C4-2B (cell line): ENCODE measurements at regions not wholly inside any gene's neighbourhood (a gene's known extent, or its start where the extent isn't known, plus 50 kb on each side); places are given as distances from the start of the nearest gene placed in this dataset.
"Not testable (repeated sequence)": the region's sequence is repeated elsewhere in the genome, so short reads cannot be mapped to it uniquely, and the experiment has no call there.

Experiments used
- H3K27ac ChIP-seq: fragments of 450-650 bp; 2 replicates; pipeline ENCODE4 v1.5.1; 2017
- CTCF ChIP-seq: fragments of 450-650 bp; conservative IDR thresholded peaks from 2 replicates; pipeline ENCODE4 v1.5.1; 2017; ENCODE audit warnings: mild to moderate bottlenecking
- ZFX ChIP-seq: fragments of 450-650 bp; IDR thresholded peaks from 2 replicates; pipeline ENCODE4 v1.6.1; 2017

- TF ChIP-seq ZFX (no peak), CTCF (no peak)
- no peak overlapping the region for H3K27ac ChIP-seq
Measured at GRCh38 chr4:188372058-188372457, 232.8 kb downstream of the TRIML1 start.

DNA sequence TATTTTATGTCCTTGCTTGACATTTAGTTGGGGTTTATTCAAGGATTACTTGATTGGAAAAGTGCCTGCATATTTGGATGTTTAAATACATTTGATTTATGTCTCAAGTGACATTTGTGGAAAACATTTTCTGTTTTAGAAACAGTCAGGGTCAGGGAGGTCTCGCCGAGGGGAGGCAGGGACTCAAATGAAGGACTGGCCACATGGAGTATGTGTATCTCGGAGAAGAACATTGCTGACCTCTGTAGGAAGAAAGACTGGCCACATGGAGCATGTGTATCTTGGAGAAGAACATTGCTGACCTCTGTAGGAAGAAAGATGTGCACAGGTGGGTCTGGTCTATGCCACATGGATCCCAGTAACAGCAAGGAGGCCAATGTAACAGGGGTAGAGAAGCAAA is 233.6 kb downstream of the TRIML1 start:
- TF ChIP-seq CTCF (peak; percentile 89), ZFX (no peak)
- H3K27ac ChIP-seq: peak overlapping the region; percentile 9; the same call in 1 of the 2 replicates

DNA sequence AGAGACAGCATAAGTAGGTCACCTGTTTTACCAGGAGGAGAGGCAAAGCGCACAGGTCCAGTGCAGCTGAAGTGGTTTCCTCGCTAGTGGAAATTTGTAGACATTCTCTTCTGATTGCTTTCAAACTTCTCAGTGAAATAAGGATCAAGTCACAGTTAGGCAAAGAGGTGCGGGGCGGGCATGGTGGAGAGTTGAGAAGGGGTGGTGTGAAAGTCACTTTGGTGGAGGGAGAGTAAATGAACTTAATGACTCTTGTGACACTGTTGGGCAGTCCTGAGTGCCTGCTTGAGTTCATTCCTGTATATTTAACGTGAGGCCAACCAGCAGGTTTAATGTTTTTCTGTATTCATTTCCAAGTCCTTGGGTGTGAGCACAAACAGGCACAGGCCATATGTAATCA is 235.6 kb downstream of the TRIML1 start:
- H3K27ac ChIP-seq: no peak overlapping the region
- no peak for TF ChIP-seq CTCF
- no peak for TF ChIP-seq ZFX

DNA sequence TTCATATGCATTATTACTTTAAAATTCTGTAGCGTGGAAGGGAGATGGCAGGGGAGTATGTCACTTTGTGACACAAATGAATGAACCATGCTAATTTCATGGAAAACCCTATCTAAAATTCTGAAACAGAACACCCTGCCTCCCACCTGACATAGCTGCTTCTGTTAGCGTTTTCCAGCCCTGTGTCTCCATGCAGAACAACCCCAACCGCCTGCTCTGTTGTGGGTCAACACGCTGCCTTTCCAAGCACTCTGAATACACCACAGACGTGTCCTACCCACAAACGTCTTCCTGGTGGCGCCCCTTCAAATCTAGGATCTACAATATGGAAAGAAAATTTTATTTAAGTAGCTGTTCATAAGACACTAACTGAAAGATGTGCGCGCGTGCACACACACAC is 238.6 kb downstream of the TRIML1 start:
- no peak overlapping the region for H3K27ac ChIP-seq
- no peak for TF ChIP-seq CTCF
- no peak for TF ChIP-seq ZFX

- no peak overlapping the region for H3K27ac ChIP-seq
- TF ChIP-seq CTCF (no peak), ZFX (no peak)
Measured at GRCh38 chr4:188383180-188383579, 243.9 kb downstream of the TRIML1 start.

DNA sequence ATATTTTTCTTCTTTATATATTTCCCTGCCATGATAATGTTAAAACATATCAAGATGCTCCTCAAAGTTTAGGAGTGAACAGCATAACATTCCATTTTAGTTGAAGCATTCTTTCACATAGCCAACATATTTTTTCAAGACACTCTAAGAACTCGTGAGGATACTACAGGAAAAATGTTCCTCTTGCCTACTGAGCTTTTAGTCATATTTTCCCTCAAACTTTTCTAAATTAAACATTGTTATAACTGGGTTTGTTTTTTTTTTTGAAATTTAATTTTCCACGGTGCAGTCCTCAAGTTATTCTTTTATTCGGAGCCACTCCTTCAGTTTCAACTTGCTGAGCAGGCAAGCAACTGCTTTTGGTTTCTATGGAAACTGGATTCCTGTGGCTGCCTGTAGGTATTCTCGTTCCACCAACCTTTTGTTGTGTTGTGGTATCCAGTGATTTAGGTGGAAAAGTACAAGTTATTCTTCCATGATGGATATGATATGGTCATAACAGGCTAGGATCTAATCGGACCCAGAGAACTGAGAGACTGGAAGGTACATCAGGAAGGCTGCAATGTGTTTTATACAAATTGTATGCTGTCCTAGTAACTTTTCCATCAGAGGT is 248.0 kb downstream of the TRIML1 start:
- H3K27ac ChIP-seq: no peak overlapping the region
- TF ChIP-seq ZFX: no peak

GRCh38 chr4:188391349-188391748 is 252.1 kb downstream of the TRIML1 start:
- TF ChIP-seq CTCF: peak; percentile 33
- H3K27ac ChIP-seq: not testable (repeated sequence)

DNA sequence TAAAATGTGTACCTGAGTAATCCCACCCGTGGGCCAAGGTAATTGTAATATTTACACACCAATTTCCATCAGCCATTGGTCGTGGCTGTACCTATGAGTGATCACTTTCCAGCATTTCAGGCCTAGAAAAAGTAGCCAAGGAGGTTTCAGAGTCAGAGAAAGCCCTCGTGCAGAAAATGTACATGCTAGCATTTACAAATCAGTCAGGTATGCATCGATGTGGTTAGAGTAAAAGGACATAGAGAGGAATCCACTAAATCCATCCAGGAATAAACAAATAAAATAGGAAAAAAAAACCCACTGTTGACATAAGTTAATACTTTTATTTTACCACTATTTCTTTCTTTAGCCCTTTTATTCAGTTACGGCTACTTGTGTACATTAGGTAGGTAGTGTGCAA is 256.8 kb downstream of the TRIML1 start:
- H3K27ac ChIP-seq: no peak overlapping the region
- TF ChIP-seq ZFX (no peak), CTCF (no peak)
